ENCODE measurements at regions not wholly inside any gene's neighbourhood (a gene's known extent, or its start where the extent isn't known, plus 50 kb on each side); places are given as distances from the start of the nearest gene placed in this dataset.
"Not testable (repeated sequence)": the region's sequence is repeated elsewhere in the genome, so short reads cannot be mapped to it uniquely, and the experiment has no call there.

DNA sequence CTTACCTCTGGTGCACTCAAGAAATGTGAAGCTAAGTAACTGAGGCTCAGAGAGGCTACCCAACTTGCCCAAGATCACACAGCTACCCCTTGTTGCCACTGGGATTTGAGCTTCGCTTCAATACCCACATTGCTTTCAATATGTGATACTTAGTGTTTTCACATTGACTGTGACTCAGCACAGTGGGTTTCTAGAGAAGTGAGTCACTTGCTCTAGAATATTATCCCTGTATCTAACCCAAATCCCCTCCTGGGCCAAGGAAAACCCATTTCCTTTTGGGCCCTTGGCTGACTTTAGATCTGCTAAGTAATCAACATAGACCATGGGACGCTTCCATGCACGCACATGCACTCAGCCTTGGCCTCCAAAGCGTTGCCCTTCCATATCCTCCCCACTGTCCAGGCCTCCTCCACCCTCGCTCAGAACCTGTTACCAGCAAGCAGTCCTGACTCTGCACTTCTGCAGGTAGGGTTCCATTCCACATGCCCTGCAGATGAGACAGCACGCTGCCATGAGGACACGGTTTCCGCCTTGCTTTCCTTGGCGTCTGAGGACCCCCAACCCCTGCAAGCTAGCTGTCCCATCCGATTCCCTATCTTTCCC lies 87.7 kb upstream of the CHST15 start:
- no peak for DNase-seq (ENCODE audit: low spot score)

DNA sequence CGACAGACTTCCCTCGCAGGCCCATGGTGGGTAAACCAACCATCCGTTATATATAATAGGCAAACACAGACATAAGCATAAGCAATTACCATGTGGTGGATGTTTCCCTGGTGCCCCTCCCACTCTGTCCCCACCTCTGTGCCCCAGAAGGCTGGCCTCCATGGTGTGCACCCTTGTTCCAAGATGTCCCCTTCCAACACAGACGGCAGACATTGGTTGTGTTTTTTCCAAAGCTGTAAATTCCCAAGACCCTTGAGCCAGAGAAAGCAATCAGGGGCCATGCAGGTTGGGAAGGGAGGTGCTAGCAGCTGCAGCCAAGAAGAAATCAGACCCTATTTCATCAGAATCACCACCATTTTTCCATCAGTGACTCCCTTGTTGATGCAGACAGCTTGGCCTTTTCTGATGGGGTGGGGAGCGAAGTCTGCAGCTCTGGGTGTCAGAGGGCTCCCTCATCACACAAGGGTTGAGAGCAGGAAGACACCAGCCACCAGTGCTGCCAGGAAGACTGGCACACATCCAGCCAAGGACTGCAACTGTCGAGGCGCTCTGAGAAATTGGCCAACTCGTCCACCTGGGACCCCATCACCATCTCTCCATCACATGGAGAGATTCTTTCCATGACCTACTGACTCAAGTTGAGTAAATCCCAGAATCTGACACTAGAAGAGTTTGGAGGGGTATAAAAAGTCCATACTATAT lies 86.8 kb upstream of the CHST15 start:
- no peak for DNase-seq (ENCODE audit: low spot score)

DNA sequence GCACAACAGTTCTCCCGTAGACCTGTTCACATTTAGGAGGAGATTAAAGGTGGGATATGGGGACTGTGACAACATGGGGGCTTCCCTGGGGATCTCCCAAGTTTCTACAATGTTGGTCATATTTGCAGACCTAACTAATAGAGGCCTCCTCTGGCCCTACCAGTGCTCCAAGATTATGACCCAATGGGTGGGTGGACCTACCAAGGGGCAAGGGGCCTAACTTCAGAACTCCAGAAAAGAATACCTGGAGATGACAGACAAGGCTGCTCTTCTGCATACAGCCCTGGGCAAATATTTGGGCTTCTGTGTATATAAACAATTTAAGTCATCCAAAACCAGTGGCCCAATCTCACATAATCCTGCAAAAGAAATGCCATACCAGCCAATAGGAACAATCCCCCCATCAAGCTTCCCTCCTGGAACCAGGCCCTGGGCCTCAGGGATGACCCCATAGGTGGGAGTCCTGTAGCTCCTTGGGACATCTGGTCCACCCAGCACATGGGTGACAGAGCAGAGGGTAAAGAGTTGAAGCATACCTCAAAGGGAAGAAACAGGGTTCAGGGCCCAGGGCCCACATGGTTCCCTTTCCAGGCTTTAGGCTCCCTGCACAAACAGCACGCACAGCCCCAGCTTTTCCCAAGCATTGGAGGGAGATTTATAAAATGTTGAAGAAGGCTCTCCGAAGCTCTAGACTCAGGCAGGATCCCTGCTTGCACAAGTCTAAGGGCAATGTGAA lies 86.1 kb upstream of the CHST15 start:
- DNase-seq (ENCODE audit: low spot score): no peak

DNA sequence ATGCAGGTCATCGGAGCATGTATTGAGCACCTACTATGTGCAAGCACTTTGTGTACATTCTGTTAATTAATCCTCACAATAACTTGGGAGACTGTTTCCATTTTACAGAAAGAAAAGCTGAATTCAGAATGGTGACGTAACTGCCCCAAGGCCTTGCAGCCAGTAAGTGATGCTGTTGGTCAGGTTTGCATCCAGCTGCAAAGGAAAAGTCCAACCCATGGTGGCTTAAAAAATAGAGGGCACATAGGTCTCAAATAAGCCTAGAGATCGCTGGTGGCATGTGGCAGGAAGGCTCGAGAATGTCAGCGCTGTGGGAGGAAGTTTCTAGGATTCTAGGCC lies 83.8 kb upstream of the CHST15 start:
- DNase-seq (ENCODE audit: low spot score): no peak

DNA sequence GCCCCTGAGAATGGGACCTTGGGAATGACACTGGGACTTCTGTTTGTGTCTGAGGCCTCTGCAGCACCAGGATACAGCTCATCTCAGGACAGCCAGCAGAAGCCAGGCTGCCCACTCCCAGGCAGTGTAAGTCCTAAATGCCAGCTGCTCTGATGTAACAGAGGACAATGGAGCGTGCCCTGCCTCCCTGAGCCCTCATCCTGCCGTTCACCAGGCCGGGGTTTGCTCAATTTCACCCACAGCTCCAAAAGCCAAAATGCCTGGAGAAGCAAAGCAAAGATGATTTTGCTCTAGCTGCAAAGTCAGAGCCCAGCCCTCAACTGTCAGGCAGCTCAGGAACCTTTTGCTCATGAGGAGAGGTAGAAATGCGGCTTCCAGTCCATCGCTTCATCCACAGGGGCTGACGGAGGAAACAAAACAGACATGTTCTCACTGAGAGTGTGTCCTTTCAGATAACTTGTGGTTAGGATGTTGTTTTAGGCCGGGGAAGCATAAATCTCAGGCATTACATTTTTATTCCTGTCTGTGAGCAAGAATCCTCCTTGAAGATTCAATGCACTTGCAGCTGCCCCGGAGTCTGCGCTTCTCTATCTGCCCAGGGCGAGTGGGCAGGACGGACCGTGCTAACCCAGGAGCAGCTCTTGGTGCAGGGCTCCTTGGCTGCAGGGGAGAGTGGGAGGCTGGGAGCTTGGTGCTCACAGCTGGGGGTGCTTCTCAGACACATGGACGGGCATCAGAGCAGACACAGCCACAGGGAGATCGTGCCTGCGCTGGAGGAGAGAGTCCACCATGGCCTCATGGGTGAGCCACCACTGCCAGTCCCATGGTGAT lies 83.2 kb upstream of the CHST15 start:
- DNase-seq (ENCODE audit: low spot score): no peak

DNA sequence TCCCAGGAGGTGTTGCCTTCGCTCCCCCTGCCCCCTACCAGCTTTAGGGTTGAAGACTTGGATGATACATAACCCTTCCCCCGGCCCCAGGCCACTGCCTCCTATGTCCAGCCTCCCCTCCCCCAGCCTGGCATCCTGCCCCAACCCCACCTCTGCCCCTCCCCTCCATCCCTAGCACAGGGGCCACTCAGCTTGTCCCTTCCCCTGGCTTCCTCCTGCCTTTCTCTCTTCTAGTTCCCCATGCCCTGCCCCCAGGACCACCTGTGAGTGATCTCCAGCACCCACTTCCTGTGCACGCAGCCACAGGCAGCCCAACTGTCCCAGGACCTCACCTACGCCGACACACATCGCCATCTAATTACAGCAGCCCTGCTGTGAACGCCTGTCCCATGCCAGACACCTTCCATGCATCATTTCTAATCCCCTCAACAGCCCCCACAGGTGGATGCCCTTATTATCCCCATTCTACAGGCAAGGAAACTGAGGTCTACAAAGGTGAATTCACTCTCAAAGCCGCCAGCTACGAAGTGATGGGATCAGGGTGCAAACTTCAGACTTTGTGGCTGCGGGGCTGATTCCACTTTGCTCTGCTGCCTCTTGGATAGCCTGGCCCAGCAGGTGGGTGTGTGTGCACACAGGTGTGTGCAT lies 82.4 kb upstream of the CHST15 start:
- no peak for DNase-seq (ENCODE audit: low spot score)

DNA sequence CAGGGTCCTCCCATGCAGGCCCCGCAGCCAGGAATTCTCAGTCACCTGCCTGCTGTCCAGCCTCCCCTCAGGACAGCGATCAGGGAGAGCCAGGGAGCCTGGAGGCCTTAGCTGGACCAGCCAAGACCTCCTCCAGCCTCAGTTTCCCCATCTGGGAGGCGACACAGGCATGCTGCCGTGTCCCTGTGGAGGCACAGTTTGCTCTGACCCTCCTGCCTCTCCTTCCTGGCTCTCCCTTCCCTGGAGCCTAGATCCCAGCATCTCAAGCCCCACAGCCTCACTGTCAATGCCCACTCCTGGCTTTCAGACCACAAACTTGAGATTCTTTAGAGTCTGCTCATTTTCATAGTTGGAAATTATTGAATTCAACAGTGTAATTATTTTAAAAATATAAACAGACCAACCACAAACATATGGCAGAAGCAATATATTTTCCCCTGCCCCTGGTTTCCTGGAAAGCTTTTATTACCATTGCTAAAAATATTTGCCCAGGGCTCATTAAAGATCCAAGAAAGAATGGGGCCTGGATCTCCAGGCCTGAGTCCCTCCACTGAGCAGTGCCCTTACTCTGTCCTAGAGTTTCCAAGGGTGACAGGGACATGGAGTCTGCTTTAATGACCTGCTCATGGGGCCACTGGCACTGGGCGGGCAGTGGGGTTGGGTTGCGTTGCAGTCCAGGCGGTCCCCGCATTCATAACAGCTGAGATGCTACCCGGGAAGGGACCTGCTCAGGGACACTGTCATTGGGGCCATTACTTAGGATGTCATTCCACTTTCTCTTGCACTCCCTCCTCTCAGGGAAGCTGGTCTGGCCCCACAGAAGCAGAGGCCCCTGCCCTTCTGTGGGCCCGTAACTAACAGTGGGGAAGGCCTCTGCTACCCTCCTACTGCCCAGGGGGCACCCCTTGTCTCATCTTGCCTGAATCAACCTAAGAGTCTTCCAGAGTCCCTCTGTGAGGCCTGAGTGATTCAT lies 81.6 kb upstream of the CHST15 start:
- no peak for DNase-seq (ENCODE audit: low spot score)

DNA sequence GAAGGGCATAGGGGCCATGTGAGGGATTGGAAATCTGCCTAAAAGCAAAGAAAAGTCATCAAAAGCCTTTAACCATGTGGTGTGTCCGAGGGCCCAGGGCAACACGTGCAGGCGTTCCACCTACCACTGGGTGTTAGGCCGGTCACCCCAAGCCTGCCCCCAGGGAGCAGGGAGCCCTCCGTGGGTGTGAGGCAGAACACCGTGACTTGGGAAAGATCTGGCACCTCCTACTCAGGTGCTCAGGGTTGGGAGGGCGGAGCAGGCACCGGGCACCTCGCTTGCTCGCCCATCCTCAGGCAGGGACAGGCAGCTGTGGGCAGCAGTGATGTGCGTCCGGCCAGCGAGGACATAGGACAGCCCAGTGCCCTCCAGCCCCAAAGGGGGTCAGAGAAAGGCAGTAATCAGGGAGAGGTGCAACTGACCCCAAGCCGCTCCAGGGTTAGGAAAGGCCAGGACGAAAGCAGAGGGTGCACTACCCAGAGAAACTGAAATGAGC lies 80.7 kb upstream of the CHST15 start:
- DNase-seq (ENCODE audit: low spot score): no peak

DNA sequence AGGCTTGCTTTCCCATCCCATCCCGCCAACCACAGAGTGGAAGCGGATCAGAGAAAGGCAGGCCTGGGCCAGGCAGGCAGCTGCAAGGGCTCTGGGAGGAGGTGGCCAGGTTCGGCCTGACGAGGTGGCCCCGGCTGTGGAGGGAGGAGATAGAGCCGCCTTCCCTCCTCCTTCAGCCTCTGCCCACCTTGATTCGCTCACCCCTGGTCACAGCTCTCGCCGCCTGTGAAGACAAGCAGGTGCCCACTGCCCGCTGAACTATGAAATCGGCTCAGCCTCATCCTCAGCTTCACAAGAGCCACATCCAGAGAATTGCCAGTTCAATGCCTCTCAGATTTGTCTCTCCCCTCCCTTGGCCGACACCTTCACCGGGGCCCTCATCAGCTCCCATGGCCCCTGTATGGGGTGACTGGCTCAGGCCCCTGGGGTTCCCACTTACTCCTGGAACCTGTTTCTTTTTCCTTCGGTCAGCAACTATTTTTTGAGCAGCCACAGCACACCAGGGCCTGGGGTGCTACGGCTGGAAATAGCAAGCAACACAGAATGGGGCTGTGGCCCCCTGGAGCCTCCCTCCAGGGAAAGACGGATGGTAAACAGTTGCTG lies 80.0 kb upstream of the CHST15 start:
- no peak for DNase-seq (ENCODE audit: low spot score)

DNA sequence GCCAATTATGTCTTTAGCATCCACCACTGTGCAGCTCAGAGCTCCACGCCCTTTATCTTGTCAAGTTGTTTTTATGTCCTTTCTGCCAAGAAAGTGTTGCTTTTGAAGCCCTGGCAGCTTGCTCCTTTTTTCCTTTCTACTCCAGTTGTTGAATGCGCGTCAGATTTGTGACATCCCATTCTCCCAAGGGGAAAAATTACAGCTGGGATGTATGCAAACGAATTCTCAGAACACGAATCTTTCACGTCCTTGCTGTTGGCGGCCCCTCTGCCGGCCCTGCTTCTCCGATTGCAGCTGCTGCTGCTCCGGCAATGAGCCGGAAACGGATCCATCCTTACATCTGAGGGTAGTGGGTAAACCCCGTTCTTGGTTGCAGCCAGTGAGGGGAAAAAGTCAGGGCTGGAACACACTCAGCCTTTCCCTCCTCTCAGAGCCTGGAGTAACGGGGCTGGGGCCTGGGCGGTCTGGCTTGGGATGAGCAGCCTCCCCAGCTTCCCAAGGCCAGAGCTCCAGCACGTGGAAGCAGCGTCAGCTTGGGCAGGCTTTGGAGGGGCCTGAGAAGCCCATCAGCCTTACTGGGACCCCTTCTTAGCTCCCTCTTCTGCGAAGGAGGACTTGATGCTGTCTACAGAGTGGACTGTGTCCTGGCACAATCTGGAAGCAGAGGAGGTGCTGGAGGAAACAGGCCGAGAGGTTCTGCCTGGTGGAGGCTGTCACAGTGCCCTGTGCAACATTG lies 79.0 kb upstream of the CHST15 start:
- DNase-seq (ENCODE audit: low spot score): no peak

DNA sequence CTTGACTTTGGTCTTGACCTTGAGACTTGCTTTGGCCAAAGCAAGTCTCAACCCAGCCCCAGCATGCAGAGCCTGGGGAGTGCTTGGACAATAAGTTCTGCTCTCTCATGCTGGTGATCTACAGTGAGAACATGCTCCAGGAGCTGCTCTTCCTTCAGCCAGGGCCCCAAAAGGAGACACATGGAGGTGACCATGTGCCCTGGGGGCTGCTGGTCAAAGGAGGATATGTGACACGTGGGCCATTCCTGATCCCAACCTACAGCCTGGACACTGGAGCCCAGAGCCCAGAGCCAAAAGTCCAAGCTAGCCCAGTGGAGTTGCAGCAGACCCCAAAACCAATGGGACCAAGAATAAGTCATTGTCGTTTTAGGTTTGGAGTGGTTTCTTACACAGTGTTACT lies 78.2 kb upstream of the CHST15 start:
- DNase-seq (ENCODE audit: low spot score): no peak

DNA sequence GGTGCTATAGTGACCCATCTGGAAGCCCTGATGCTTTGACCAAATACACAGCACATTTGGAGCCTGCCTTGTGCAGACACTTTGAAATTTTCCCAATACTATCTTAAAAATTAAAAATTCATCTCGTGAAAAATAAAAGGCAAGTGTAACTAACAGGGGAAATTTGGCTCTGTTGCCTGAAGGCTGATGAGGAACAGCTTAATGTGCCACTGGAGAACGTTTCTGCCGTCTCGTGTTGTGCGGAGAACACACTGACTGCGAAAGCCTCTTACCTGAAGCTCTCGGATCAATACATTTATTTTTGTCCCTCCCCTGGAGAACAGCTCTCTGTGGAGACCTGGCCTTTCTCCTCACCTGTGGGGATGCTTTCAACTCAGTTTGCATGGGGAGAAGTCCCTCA lies 77.2 kb upstream of the CHST15 start:
- DNase-seq (ENCODE audit: low spot score): no peak

DNA sequence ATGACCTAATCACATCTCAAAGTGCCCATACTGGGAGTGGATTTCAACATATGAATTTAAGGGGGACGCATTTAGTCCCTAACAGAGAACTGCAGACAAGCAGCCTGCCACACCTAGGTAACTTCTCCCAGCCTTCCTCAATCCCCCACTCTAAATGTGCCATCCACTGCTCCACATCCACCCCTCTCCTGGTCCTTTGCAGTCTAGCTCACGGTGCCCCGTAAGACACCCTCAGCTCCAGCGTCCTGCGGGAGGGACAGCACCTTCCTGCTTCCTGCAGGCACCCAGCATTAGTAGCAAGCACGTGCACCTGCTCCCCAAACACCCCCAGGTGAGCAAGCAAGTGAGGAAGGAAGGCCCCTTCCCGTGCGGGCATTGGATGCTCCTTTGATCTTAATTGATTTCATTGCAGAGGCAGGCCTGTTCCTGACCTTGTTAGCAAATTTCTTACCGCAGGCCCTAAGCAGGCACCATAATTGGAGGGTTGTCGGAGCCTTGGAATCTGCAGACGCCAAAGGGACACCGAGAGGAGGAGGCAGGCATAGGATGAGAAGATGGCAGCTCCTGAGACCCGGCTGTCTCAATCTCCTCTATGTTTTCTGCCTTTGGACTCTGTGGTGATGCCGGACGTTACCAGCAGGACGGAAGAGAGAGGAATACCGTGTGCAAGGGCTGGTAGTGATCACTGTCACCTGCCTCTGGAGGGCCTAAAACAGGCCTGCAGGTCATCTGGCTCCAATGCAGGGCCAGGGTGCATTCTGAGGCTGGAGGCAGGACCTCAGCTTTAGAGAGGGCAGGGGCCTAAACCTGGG lies 75.8 kb upstream of the CHST15 start:
- DNase-seq (ENCODE audit: low spot score): no peak

DNA sequence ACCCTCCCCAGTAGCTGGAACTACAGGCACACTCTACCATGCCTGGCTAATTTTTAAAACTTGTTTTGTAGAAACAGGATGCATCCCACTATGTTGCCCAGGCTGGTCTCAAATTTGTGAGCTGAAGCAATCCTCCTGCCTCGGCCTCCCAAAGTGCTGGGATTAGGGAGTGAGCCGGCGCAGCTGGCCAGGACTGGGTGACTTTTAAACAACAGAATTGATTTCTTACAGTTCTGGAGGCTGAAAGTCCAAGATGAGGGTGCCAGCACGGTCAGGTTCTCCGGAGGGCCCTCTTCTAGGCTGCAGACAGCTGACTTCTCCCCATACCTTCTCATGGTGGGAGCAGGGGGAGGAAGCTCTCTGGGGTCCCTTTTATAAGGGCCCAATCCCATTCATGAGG lies 75.2 kb upstream of the CHST15 start:
- DNase-seq (ENCODE audit: low spot score): no peak

DNA sequence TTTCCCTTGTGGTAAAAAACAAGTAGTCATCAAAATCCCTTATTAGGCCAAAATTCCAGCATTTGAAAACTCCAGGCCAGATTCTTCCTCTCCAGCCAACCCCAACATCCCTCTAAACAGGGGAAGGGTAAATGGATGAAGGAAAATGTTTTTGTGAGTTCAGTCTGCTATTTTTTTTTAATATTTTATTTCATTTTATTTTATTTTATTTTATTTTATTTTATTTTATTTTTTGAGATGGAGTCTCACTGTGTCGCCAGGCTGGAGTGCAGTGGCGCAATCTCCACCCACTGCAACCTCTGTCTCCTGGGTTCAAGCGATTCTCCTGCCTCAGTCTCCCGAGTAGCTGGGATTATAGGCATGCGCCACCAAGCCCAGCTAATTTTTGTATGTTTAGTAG lies 74.5 kb upstream of the CHST15 start:
- DNase-seq (ENCODE audit: low spot score): not testable (repeated sequence)

DNA sequence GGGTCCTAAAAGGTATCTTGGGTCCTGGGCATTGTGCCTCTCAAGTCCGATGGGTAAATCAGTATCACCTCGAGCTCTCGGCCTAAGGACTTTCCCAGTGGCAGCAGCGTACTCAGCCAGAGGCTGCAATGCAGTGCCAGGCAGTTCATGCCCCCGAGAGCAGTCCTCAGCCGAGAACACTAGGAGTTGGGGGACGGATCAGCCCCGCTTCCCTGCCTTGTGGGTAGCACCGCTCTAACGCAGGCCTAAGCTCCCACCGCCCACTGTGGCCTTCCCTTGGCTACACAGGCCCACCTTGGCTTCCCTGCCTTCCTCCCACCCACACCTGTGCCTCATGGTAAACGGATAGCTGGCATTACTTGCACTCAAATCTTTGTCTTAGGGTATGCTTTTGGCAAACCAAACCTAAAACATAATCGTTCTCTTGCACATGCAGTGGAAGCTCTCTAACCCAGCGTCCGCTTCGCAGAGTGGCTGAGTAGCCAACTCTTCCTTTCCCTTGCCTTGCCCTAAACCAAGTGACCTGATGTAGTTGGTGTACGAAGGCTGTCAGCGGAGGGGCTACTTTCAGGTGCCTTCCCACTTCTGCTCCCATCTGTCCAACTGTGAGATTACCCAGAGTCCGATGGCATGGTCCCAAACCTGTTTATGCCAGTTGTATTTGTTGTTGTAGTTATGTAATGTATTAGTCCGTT lies 73.2 kb upstream of the CHST15 start:
- DNase-seq (ENCODE audit: low spot score): no peak

DNA sequence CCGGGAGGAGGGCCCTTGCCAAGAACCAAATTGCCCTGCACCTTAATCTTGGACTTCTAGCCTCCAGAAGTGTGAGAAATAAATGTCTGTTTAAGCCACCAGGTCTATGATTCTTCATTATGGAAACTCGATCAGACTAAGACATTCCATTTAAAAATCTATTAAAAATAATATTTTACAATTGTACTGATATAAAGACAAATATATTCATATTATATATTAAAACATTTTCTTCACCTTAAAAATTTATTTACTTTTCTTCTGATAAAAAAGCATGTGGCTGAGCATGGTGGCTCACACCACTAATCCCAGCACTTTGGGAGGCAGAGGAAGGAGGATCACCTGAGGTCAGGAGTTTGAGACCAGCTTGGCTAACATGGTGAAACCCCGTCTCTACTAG lies 72.4 kb upstream of the CHST15 start:
- DNase-seq (ENCODE audit: low spot score): no peak

DNA sequence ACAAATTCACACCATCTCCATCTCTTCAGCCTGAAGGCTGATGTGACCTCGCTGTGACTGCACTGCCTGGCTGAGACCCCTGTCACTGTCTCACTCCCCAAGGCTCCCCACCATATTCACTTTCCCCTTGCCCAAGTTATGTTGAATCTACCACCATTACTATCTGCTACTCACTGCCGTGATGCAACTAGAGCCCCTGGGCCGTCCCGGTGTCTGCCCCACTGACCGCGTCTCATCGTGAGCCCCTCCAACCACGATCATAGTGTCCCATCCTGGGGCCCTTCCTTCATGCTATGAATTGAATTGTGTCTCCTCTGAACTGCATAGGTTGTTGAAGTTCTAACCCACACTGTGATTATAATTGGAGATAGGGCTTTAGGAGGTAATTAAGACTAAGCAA lies 71.9 kb upstream of the CHST15 start:
- no peak for DNase-seq (ENCODE audit: low spot score)
